Hepatocyte (in vitro differentiated cells): ENCODE measurements at regions not wholly inside any gene's neighbourhood (a gene's known extent, or its start where the extent isn't known, plus 50 kb on each side); places are given as distances from the start of the nearest gene placed in this dataset.

Source experiments
- DNase-seq: peaks from one replicate; pipeline ENCODE4 v3.0.0-alpha.2; 2016; ENCODE audit warnings: low spot score
- H2AFZ ChIP-seq: fragments of 200-600 bp; sonication (generic); 2 replicates; pipeline ENCODE4 v1.6.0; 2016; ENCODE audit warnings: antibody characterized with exemption, mild to moderate bottlenecking
- H3K27ac ChIP-seq: fragments of 200-600 bp; sonication (generic); 2 replicates; pipeline ENCODE4 v1.5.1; 2016; ENCODE audit warnings: mild to moderate bottlenecking
- H3K27me3 ChIP-seq: fragments of 200-600 bp; sonication (generic); 2 replicates; pipeline ENCODE4 v1.6.1; 2016
- H3K36me3 ChIP-seq: fragments of 200-600 bp; sonication (generic); replicated peaks from 2 replicates; pipeline ENCODE4 v1.5.1; 2016; ENCODE audit warnings: low read depth; ENCODE audit not compliant: insufficient read depth
- H3K4me1 ChIP-seq: fragments of 200-600 bp; sonication (generic); 2 replicates; pipeline ENCODE4 v1.5.1; 2016; ENCODE audit warnings: mild to moderate bottlenecking, moderate library complexity; ENCODE audit not compliant: insufficient read depth
- H3K4me2 ChIP-seq: fragments of 200-600 bp; sonication (generic); 2 replicates; pipeline ENCODE4 v1.6.0; 2016
- H3K4me3 ChIP-seq: fragments of 200-600 bp; sonication (generic); 2 replicates; pipeline ENCODE4 v1.5.1; 2016; ENCODE audit warnings: mild to moderate bottlenecking
- H3K79me2 ChIP-seq: fragments of 200-600 bp; sonication (generic); 2 replicates; pipeline ENCODE4 v1.6.0; 2017; ENCODE audit warnings: mild to moderate bottlenecking
- H3K9me2 ChIP-seq: fragments of 200-600 bp; sonication (generic); replicated peaks from 2 replicates; pipeline ENCODE4 v1.6.0; 2017; ENCODE audit warnings: mild to moderate bottlenecking; ENCODE audit not compliant: insufficient read depth
- H3K9me3 ChIP-seq: fragments of 200-600 bp; sonication (generic); 2 replicates; pipeline ENCODE4 v1.5.1; 2016; ENCODE audit warnings: low read depth, mild to moderate bottlenecking
- H4K20me1 ChIP-seq: fragments of 200-600 bp; sonication (generic); 2 replicates; pipeline ENCODE4 v1.6.0; 2016; ENCODE audit warnings: mild to moderate bottlenecking; ENCODE audit not compliant: insufficient read depth, poor library complexity, severe bottlenecking
- EZH2 ChIP-seq: fragments of 200-600 bp; sonication (generic); IDR thresholded peaks from 2 replicates; pipeline ENCODE4 v1.6.1; 2016; ENCODE audit warnings: antibody characterized with exemption, mild to moderate bottlenecking, borderline replicate concordance
- EZH2phosphoT487 ChIP-seq: fragments of 200-600 bp; sonication (generic); IDR thresholded peaks from one replicate; pipeline ENCODE4 v1.6.1; 2018; ENCODE audit warnings: antibody characterized with exemption, mild to moderate bottlenecking, low read depth, moderate library complexity; ENCODE audit not compliant: unreplicated experiment, severe bottlenecking
- WGBS: methylation state at CpG from one replicate; pipeline ENCODE4 v1.1.6; 2016; ENCODE audit warnings: low lambda C conversion rate; ENCODE audit errors: missing lambda C conversion rate; 5-methylcytosine and 5-hydroxymethylcytosine counted together
- TF ChIP-seq, protein P1 (sequence below): fragments of 200-600 bp; sonication (generic); IDR thresholded peaks from 2 replicates; pipeline ENCODE4 v1.5.1; 2016; ENCODE audit warnings: antibody characterized with exemption, mild to moderate bottlenecking; ENCODE audit not compliant: poor library complexity

DNA sequence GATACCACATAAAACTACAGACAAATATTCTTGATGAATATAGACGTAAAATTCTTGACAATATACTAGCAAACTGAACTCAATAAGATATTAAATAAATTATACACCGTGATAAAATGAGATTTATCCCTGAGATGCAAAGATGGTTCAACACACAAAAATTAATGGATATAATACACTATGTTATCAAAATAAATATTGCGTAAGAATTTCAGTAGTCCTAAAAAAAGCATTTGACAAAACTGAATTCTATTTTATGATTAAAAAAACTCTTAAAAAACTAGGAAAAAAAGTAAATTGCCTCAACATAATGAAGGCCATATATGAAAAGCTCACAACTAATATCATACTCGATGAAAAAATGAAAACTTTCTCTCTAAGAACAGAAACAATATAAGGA is 472.3 kb upstream of the GRIA1 start:
- WGBS: 93% methylated on average over 4 of the region's 4 CpGs
- Histone ChIP-seq H3K36me3 (no peaks in the 10 kb centered on the region), H3K9me2 (no peaks in the 10 kb centered on the region), H3K27ac (no peak overlapping the region), H3K27me3 (no peaks in the 10 kb centered on the region), H3K9me3 (no peaks in the 10 kb centered on the region), H3K79me2 (no peaks in the 10 kb centered on the region), H3K4me1 (no peaks in the 10 kb centered on the region), H2AFZ (no peak overlapping the region), H3K4me3 (no peak overlapping the region), H4K20me1 (no peaks in the 10 kb centered on the region), H3K4me2 (no peak overlapping the region)
- TF ChIP-seq, protein P1, sequence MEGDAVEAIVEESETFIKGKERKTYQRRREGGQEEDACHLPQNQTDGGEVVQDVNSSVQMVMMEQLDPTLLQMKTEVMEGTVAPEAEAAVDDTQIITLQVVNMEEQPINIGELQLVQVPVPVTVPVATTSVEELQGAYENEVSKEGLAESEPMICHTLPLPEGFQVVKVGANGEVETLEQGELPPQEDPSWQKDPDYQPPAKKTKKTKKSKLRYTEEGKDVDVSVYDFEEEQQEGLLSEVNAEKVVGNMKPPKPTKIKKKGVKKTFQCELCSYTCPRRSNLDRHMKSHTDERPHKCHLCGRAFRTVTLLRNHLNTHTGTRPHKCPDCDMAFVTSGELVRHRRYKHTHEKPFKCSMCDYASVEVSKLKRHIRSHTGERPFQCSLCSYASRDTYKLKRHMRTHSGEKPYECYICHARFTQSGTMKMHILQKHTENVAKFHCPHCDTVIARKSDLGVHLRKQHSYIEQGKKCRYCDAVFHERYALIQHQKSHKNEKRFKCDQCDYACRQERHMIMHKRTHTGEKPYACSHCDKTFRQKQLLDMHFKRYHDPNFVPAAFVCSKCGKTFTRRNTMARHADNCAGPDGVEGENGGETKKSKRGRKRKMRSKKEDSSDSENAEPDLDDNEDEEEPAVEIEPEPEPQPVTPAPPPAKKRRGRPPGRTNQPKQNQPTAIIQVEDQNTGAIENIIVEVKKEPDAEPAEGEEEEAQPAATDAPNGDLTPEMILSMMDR: no peak
- TF ChIP-seq EZH2 (no peak), EZH2phosphoT487 (no peak)
- no peak for DNase-seq

DNA sequence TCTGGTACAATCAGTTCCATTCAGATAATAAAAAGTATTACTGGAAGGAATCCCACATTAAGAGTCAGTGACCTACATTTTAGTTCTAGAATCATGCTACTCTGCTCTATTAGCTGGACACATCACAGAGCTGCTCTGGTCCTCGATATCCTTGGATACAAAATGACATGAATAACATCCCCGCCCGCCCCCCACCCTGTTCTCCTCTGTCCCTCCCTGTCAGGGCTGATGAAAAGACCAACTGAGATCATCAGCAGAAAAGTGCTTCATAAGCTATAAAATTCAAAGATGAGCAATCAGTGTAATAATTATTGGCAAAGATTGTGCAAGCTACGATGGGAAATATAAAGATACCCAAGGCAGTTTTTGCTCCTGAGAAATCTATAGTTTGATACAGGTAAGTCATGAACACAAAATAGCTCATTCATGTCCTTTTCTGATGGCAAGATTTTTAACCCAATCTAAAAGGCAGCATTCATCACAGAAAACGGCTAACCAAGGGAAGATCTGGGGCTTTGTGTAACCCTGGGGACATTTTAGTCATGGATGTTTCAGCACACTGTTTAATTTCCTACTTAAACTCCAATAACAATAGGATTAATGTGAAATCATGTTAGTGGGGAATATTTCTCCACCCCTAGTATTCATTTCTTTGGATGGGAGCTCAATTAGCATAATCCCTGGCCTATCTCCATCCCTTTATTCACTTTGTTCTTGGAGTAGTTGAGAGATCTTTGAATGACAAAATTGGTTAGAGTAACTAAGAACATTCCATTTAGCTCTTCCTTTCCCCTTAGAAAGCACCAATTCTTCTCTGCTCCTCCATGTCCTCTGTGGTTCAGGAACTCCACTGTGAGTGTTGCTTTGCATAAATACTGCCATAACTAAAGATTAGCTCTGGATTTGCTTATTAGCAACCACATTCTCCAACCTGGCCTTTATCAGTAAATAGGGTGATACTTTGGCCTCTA is 459.4 kb upstream of the GRIA1 start:
- DNase-seq: no peak
- Histone ChIP-seq H3K36me3 (no peaks in the 10 kb centered on the region), H3K9me2 (no peaks in the 10 kb centered on the region), H3K4me1 (no peaks in the 10 kb centered on the region), H3K27me3 (no peaks in the 10 kb centered on the region), H3K4me3 (no peak overlapping the region), H3K27ac (no peak overlapping the region), H3K79me2 (no peaks in the 10 kb centered on the region), H3K9me3 (no peaks in the 10 kb centered on the region), H4K20me1 (no peaks in the 10 kb centered on the region), H2AFZ (no peak overlapping the region), H3K4me2 (no peak overlapping the region)
- whole genome bisulfite sequencing: 88% methylated on average over 3 of the region's 5 CpGs
- TF ChIP-seq EZH2 (no peak), EZH2phosphoT487 (no peak)
- TF ChIP-seq, protein P1: no peak

DNA sequence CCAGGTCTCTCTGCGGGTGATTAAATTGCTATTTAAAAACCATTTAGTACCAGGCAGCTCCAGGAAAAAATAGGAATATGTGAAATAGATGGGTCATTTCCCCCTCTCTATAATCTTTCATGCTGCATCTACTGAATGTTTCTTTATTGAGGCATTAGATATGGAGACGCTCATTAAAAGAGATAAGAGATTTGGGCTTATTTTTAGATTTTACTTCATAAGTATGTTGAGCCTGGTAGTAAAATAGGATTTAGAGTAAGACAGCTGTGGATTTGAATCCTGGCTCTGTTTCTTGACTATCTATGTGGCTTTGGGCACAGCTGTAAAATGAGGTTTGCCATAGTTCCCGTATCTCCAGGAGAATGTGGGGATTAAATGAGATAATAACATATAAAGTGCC is 451.0 kb upstream of the GRIA1 start:
- WGBS: 67% methylated on average over 3 of the region's 3 CpGs
- Histone ChIP-seq H2AFZ (no peak overlapping the region), H3K4me3 (no peak overlapping the region)

More for the DNA sequence above, 451.0 kb upstream of the GRIA1 start:
- Histone ChIP-seq H3K9me3 (no peaks in the 10 kb centered on the region), H4K20me1 (no peaks in the 10 kb centered on the region), H3K79me2 (no peaks in the 10 kb centered on the region), H3K4me1 (no peaks in the 10 kb centered on the region), H3K9me2 (no peaks in the 10 kb centered on the region), H3K27me3 (no peaks in the 10 kb centered on the region), H3K36me3 (no peaks in the 10 kb centered on the region), H3K27ac (no peak overlapping the region), H3K4me2 (no peak overlapping the region)
- no peak for DNase-seq
- no peak for TF ChIP-seq EZH2phosphoT487
- no peak for TF ChIP-seq EZH2
- TF ChIP-seq, protein P1: no peak
